Peyer's patch (tissue), 4 donors: ENCODE measurements at regions not wholly inside any gene's neighbourhood (a gene's known extent, or its start where the extent isn't known, plus 50 kb on each side); places are given as distances from the start of the nearest gene placed in this dataset.

Source experiments
- DNase-seq, 3 donors: peaks; one replicate each; pipeline ENCODE4 v3.0.0-alpha.2; 2017 to 2019
- H3K27ac ChIP-seq, 4 donors: fragments of 200-600 bp; sonication (generic); one replicate each; pipeline ENCODE4 v1.5.1; 2016 to 2019
- H3K27me3 ChIP-seq, 2 donors: fragments of 200-600 bp; sonication (generic); one replicate each; pipeline ENCODE4 v1.5.1; 2019
- H3K36me3 ChIP-seq, 3 donors: fragments of 200-600 bp; sonication (generic); one replicate each; pipeline ENCODE4 v1.5.1; 2016 to 2019
- H3K4me1 ChIP-seq, 4 donors: fragments of 200-600 bp; sonication (generic); one replicate each; pipeline ENCODE4 v1.5.1; 2016 to 2019
- H3K4me3 ChIP-seq, 4 donors: fragments of 200-600 bp; sonication (generic); 1 replicate in 3 of 4; 2 replicates in 1 of 4; pipeline ENCODE4 v1.5.1; 2016 to 2019; ENCODE audit warnings: mild to moderate bottlenecking in 1 of 4
- H3K9me3 ChIP-seq, 4 donors: fragments of 200-600 bp; sonication (generic); one replicate each; pipeline ENCODE4 v1.5.1; 2016 to 2019; ENCODE audit warnings: mild to moderate bottlenecking in 1 of 4
- POLR2A ChIP-seq, 2 donors: fragments of 450-650 bp; IDR thresholded peaks; one replicate each; pipeline ENCODE4 v1.5.1; 2017; ENCODE audit warnings: antibody characterized with exemption in 2 of 2, mild to moderate bottlenecking in 2 of 2, moderate library complexity in 2 of 2
- TF ChIP-seq, protein P1 (sequence below), 6 experiments: fragments of 450-650 bp in 4 of 6; fragments of 200-600 bp in 2 of 6; sonication (generic) in 1 of 6; IDR thresholded peaks; one replicate each; pipeline ENCODE4 v1.5.1; 2017 to 2019; ENCODE audit warnings: antibody characterized with exemption in 6 of 6, mild to moderate bottlenecking in 3 of 6, moderate library complexity in 1 of 6

DNA sequence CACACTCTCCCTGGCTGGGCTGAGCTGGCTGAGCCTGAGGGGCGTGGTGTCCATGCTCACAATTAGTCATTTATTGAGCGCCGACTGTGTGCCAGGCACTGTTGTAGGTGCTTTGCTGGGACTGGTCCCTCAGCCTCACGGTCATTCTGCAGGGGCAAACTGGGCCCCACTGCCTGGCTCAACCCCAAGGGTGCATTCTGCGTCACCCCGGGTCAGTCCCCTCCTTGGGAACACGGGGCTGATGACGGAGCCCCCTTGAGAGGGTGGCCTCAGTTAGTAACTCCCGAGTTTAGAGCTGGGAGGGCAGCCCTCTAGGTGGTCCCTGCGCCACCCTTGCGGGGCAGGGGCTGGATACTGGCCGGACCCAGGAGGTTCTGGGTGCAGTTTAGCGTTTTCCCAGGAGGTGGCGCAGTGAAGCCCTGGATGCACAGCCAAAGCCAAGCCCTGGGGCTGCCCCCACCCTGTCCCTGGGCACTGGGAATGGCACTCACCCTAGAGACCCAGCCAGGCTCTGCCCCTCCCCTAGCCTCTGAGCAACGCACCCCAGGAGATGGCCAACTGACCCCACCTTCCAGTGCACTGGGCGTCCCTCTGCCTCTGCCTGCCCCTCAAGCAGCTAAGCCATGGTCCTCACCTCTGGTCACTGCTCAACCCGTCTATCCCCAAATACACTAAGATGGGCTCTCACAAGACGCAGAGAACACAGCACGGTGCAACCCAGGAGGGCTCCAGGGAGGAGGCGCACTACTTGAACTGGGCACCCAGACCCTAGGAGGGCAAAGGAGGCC lies 243.2 kb upstream of the GSE1 start:
- Histone ChIP-seq H3K36me3 (no peaks in the 10 kb centered on the region), H3K4me3 (no peak overlapping the region), H3K9me3 (no peaks in the 10 kb centered on the region), H3K27me3 (no peaks in the 10 kb centered on the region), H3K4me1 (peaks cover 0 to 40% (median 0%) of the 10 kb centered on the region in 4 donors), H3K27ac (peak overlapping the region in 3 of 4 donors; percentile 24 to 64 (median 53))
- TF ChIP-seq, protein P1, sequence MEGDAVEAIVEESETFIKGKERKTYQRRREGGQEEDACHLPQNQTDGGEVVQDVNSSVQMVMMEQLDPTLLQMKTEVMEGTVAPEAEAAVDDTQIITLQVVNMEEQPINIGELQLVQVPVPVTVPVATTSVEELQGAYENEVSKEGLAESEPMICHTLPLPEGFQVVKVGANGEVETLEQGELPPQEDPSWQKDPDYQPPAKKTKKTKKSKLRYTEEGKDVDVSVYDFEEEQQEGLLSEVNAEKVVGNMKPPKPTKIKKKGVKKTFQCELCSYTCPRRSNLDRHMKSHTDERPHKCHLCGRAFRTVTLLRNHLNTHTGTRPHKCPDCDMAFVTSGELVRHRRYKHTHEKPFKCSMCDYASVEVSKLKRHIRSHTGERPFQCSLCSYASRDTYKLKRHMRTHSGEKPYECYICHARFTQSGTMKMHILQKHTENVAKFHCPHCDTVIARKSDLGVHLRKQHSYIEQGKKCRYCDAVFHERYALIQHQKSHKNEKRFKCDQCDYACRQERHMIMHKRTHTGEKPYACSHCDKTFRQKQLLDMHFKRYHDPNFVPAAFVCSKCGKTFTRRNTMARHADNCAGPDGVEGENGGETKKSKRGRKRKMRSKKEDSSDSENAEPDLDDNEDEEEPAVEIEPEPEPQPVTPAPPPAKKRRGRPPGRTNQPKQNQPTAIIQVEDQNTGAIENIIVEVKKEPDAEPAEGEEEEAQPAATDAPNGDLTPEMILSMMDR (IDR thresholded peaks at IDR 0.05), result peak; percentile 31 to 75 (median 66)
- TF ChIP-seq POLR2A (IDR thresholded peaks at IDR 0.05), result no peak
- DNase-seq, result peak; percentile 30 to 80 (median 76)

DNA sequence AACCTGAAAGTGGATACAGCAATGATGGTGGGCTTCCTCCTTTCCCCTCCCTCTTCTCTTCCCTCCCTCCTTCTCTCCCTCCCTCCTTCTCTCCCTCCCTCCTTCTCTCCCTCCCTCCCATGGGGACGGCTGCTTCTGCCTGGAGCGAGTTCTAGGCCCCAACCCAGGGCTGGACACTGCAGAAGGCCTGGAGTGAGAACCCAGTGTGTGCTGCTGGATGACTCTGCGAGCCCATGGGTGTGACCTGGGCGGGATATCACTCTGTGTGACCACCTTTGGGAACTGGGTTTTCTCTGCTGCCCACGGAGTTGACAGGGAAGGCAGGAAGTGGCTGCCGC lies 242.6 kb upstream of the GSE1 start:
- TF ChIP-seq, protein P1 (IDR thresholded peaks at IDR 0.05), result no peak
- Histone ChIP-seq H3K4me3 (no peak overlapping the region), H3K27me3 (no peaks in the 10 kb centered on the region), H3K4me1 (peaks cover 0 to 35% (median 0%) of the 10 kb centered on the region in 4 donors), H3K36me3 (no peaks in the 10 kb centered on the region), H3K27ac (peak overlapping the region in 3 of 4 donors; percentile 24 to 64 (median 53)), H3K9me3 (no peaks in the 10 kb centered on the region)
- no peak for DNase-seq

DNA sequence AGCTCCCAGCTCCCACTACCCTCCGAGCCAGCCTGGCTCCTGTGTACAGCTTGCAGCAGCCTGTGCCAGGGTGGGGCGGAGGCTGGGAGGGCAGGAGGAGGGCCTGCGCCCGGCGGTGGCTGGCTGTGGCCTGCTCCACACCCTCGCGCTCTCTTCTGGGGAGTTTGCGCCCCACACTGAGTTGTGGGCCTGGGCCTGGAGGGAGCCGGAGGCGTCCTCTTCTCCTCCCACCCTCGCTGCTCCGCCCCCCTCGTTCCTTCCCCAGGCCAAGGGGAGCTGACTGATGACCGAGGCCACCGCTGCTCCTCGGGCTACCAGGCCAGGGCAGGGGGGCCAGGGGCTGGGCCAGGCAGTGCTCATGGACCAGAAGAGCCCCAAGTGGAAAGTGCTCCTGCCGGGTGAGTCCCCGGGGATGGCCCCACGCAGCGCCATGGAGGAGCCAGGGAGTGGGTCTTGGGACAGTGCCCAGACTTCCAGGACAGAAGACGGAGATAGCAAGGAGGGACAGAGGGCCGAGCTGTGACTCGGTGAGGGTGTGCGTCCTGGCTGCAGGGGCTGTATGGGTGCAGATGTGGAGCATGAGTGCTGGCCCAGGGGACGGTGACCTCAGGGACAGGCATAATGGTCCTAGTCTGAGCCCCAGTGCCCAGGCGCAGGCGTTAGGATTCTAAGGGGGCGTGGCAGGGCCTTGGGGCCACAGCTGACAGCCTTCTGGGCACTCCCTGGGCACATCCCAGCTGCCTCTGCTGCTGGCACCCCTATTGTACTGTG lies 242.1 kb upstream of the GSE1 start:
- H3K4me3 ChIP-seq, result peak overlapping the region in 2 of 4 donors; percentile 4 to 22
- H3K27ac ChIP-seq, result peak overlapping the region; percentile 17 to 64 (median 38)
- TF ChIP-seq POLR2A (IDR thresholded peaks at IDR 0.05), result no peak
- TF ChIP-seq, protein P1 (IDR thresholded peaks at IDR 0.05), result peak in 3 of 6 experiments; percentile 26 to 48 (median 39)
- peaks cover 0 to 34% (median 0%) of the 10 kb centered on the region in 4 donors for H3K4me1 ChIP-seq
- no peaks in the 10 kb centered on the region for H3K9me3 ChIP-seq
- peak in 2 of 3 donors; percentile 73 to 87 for DNase-seq
- H3K36me3 ChIP-seq, result no peaks in the 10 kb centered on the region
- no peaks in the 10 kb centered on the region for H3K27me3 ChIP-seq

DNA sequence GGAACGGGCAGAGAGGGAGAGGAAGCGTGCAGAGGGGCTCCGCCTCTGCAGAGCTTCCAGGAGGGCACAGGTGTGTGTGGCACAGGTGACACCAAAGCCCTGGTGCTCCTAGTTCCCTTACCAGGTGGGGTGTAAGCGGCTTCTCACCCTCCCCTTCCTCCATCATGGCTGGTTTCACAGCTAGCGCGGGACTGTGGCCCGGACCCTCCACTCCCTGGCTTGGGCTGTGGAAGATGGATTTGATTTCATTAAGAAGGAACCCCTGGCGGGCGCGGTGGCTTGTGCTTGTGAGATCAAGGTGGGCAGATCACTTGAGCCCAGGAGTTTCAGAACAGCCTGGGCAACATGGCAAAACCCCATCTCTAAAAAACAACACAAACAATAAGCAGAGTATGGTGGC lies 241.2 kb upstream of the GSE1 start:
- no peak overlapping the region for H3K4me3 ChIP-seq
- peaks cover 0 to 43% (median 0%) of the 10 kb centered on the region in 4 donors for H3K4me1 ChIP-seq
- H3K9me3 ChIP-seq, result no peaks in the 10 kb centered on the region
- peak overlapping the region in 1 of 4 donors; percentile 64 for H3K27ac ChIP-seq
- H3K36me3 ChIP-seq, result no peaks in the 10 kb centered on the region
- DNase-seq, result no peak
- H3K27me3 ChIP-seq, result no peaks in the 10 kb centered on the region
- TF ChIP-seq, protein P1 (IDR thresholded peaks at IDR 0.05), result no peak
- no peak for TF ChIP-seq POLR2A (IDR thresholded peaks at IDR 0.05)

DNA sequence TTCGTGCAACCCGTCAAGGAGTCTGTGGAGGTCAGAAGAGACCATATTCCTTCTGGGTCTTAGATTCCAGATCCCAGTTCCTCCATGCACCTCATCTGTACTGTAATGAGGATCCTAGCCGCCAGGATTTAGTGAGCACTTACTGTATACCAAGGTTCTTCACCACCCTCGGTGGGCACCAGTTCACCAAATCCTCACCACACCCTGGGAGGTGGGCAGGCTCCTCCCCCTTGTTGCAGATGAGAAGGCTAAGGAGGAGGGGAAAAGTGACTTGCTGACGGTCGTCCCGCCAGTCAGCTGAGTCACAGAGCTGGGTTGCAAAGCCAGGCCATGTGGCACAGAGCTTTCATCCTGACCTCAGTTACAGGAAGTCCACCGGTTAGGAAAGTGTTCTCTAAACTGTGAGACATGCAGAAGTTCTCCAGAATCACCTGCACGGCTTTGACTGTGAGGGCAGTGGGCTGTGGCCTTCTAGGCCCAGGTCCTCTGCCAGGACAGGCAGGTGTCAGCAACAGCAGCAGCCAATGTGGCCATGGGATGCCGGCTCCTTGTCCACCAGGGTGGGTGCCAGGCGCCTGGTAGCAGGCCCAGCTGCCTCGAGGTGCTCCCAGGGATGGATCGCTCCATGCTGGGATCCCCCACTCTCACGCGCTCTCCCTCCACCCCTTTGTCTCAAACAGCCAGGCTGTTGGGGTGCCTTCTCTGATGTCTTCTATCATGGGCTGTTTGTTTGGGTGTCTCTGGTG lies 240.3 kb upstream of the GSE1 start:
- Histone ChIP-seq H3K36me3 (no peaks in the 10 kb centered on the region), H3K4me3 (no peak overlapping the region), H3K27ac (peak overlapping the region in 1 of 4 donors; percentile 31), H3K4me1 (peaks cover 0 to 51% (median 0%) of the 10 kb centered on the region in 4 donors), H3K9me3 (no peaks in the 10 kb centered on the region), H3K27me3 (no peaks in the 10 kb centered on the region)
- DNase-seq, result peak in 1 of 3 donors; percentile 63
- TF ChIP-seq POLR2A (IDR thresholded peaks at IDR 0.05), result no peak
- TF ChIP-seq, protein P1 (IDR thresholded peaks at IDR 0.05), result no peak
